ENCODE measurements at regions not wholly inside any gene's neighbourhood (a gene's known extent, or its start where the extent isn't known, plus 50 kb on each side); places are given as distances from the start of the nearest gene placed in this dataset.
"Not testable (repeated sequence)": the region's sequence is repeated elsewhere in the genome, so short reads cannot be mapped to it uniquely, and the experiment has no call there.

DNA sequence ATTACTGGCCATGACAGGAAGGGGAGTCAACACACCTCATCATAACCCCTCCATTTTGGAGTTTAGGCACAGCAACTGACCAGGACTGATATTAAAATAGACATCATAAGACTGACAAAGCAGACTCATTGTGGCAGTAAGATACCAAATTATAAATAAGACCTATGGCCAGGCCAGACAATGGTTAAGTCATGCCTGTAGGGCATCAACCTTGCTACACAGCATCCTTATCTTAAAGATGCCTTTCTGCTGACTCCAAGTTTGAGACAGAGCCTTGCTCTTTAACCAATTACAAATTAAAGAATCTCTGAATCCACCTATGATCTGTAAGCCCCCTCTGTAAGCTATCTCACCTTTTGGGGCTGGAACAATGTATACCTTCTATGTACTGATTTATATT, 65.5 kb downstream of the VCX2 start:
- DNase-seq (ENCODE audit: low spot score) = no peak

DNA sequence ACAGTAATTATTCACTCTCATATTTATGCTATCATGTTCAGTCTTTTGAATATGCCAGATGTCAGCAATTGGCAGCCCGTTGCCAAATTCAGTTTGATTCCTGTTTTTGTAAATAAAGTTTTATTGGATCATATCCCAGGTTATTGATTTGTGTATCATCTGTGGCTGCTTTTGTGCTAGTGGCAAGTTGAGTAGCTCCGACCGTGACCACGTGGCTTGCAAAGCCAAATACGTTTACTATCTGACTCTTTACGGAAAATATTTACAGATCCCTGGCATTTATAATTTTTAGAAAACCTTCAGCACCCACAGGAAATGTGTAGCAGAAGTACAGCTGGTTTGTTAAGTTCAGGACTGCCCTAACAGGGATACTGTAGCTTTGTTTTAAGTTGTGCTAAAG, 67.4 kb downstream of the VCX2 start:
- no peak for DNase-seq (ENCODE audit: low spot score)

DNA sequence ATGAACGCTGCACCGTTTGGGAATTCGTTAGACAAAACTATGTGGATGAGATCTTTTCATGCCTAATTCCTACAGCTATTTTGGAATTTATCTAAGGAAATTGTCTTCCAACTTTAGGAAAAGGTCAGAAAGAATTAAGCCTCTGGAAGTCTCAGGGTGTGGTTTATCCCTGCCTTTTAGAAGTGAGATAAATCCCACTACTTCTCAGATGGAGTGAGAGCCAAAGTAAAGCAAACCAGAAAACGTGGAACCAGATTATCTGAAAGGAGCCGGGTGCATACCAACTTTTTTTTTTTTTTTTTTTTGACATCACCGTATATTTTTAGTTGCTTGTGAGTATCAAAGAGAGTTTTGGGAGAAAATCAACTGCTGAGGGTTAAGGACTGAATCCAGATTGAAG, 79.6 kb downstream of the VCX2 start:
- no peak for DNase-seq (ENCODE audit: low spot score)

DNA sequence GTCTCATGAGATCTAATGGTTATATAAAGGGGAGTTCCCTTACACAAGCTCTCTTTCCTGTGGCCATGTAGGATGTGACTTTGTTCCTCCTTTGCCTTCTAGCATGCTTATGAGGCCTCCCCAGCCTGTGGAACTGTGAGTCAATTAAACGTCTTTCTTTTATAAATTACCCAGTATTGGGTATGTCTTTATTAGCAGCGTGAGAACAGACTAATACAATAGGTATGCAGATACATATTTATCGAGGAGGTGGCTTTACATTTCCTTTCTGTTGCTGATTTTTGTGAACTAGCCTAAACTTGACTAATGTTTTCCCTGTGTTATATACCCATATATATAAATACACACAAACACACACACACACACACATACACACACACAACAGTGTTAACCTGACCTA, 80.2 kb downstream of the VCX2 start:
- no peak for DNase-seq (ENCODE audit: low spot score)

DNA sequence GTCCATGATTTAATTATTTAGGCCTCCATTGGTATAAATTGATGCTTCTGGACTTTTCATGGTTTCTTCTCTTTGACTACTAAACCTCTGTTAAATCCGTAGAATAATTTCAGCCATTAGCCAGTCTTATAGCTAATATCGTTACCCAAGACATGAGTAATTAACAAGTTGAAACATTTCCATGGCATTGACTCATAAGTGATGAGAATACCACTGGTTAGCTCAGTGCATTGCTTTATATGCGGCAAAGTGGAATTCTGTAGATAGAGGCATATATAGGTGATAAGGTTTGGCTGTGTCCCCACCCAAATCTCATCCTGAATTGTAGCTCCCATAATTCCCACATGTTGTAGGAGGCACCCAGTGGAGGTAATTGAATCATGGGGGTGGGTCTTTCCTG, 80.6 kb downstream of the VCX2 start:
- no peak for DNase-seq (ENCODE audit: low spot score)

DNA sequence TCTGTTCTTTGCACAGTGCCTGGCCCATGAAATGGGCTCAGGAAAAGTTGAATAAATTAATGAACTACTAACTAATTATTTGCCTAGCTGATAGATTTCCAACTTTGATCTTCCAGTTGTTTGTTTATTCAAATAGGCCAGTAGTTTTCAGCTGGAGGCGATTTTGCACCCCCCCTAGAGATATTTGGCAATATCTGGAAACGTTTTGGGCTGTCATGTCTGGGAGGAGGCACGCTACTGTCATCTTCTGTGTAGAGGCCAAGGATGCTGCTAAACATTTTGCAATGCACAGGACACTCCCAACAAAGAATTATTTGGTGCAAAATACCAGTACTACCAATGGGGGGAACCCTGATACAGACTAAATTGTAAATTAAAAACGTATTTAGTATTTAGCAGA, 81.9 kb downstream of the VCX2 start:
- DNase-seq (ENCODE audit: low spot score) = no peak

DNA sequence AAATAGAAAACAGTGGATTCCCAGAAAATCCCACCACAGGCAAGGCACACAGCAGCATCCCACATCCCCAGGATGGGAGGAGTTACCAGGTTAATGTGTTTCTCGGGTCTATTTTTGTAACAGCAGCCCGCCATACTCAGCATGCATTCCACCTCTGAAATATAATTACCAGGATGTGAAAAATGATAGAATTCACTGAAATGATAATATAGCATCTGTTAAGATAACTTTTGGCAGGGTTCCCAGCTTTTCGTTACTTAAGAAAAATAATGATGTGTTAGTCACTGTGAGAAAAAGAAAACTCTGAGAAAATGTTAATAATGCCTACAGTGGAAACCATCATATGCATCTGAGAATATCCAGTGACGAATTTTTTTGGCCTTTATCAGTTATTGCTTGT, 87.1 kb downstream of the VCX2 start:
- DNase-seq (ENCODE audit: low spot score) = no peak

DNA sequence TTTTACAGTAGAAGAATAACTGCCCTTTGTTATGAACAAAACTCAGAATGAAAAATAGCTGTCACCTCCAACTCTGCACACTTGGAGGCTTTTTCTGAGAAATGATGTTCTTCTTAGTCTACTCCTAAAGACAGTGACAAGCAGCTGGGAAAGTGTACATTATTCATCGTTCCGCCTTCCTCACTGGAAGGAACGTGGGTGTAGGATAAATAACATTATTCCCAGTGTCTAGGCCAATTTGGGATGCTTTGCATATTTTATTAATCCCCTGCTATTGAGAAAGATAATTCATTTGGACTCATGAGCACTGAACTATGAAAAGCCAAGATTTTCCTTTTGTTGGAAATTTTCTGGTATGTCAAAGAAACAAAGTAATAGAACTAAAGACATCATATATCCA, 87.8 kb downstream of the VCX2 start:
- DNase-seq (ENCODE audit: low spot score) = no peak

DNA sequence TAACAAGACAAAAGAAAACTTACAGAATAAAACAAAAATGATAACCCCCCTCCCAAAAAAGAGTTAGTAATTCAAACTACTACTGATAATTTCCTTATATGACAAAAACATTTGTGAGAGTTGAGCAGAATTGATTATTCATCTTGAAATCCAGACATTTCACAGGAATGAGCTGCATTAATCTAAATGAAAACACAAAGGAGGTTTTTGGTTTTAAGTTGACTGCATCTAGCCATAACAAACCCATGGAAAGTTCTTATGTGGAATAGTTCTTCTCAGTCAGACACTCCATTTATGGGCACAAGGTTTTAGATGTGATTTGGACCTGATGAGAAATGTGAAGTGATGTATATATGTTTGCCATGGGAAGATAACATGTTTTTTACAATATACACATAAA, 95.4 kb downstream of the VCX2 start:
- DNase-seq (ENCODE audit: low spot score) = no peak

DNA sequence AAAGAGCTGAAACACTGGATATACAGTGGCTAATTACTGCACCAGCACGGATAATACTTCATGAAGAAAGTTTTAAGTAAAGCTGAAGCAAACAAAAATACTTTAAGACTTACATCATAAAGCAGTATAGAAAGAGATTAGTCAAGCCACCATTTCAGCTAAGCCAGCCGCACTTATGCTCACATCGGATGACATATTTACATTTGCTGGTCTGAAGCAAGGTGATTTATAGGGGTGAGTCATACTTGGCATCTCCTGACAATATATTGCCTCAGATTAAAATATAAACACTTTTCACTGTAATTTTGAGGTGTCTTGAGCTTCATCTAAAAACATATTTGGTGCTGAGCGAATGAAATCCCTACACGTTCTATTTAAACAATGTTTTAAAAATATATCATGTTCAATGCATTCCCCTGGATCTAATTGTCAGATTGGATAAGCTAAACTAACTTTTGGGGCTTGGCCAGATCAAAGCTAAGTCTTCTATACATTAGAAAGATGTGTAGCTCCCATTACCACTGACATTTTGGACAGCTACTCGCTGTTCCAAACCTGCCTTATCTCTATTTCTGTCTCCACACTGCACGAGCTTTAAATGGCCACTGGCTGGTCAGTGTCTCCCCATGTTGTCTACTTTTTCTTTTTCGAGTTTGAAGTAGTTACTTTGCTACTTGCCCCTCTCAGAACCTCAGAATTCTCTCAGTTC, 103.2 kb downstream of the VCX2 start:
- peak; percentile 51 for DNase-seq (ENCODE audit: low spot score)

DNA sequence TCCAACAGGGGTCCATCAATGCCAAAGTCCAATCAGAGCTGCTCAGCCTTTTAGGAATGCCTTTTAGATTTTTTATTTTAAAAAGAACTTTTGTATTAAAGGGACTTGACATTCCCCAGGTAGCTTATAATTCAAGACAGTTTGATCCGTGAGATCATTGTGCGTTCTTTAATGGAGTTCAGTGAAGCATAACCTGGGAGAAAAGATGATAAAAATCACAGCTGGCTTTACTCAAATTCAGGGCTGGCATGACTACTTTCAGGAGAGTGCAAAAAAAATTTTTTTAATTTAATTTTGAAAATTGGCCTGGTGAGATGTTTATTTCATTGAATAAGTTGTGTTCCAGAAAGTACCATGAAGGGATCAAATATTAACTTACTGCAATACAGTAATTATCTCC, 118.2 kb downstream of the VCX2 start:
- no peak for DNase-seq (ENCODE audit: low spot score)

DNA sequence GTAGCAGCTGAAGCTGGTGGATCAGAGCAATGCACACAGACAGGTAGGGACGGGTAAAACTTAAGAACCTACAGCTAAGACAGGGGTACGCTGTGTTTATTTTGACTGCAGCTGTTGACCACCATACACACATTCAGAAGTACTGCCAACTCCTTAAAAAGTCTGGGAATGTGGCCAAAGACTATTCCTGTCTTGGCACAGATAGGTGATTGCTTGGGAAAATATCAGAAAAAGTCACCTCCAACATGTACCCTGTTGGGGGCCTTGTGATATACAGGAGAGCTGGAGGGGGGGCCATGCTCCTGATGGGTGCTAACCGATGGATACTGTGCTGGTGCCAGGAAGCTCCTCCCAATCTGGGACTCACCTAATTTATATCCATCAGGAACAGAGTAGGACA, 121.2 kb downstream of the VCX2 start:
- DNase-seq (ENCODE audit: low spot score) = no peak

DNA sequence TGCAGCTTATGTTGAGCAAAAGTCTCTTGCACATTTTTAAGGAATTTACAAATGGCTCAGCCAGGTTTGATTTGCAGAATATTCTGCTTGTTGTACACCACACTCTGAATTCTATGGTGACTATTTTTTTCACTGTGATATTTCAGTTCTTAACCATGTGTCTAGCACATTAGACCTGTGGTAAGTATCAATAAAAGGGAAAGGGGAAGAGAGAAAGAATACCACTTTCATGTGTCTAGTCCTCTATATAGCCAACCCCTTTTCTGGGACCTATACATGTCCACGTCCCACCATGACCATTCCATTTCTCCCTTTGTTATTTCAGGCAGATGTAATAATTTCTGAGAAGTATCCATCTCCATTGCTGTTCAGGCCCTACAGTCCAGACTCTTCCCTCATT, 121.3 kb upstream of the PNPLA4 start:
- no peak for DNase-seq (ENCODE audit: low spot score)

DNA sequence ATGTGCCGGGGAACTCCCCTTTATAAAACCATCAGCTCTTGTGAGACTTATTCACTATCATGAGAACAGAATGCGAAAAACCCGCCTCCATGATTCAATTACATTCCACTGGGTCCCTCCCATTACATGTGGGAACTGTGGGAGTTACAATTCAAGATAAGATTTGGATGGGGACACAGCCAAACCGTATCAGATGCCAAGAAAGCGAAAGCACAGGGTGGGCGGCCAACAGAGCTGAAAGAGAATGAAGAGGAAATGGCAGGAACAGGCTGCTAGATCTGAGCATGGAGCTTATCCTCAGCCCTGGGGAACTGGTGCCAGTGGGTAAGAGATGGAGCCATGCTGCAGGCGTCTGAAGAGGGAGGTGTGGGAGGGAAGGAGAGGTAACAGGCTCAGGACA, 117.7 kb upstream of the PNPLA4 start:
- no peak for DNase-seq (ENCODE audit: low spot score)

DNA sequence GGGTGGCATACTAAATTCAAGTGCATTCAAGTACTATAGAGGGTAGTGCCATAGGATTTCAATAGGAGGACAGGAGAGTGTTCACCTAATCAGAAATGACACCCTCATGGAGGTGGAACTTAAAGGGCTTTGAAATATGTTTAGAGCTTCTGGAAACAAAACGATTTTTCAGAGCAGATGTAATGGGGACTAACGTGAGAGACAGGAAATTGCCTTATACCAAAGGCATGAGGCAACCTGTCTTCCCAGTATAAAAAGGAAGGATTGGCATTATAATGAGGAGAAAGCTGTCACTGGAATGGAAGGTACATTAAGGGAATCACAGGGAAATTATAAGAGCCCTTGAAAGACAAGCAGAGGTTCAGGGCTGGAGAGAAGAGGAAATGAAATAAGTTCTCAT, 116.3 kb upstream of the PNPLA4 start:
- DNase-seq (ENCODE audit: low spot score) = no peak

DNA sequence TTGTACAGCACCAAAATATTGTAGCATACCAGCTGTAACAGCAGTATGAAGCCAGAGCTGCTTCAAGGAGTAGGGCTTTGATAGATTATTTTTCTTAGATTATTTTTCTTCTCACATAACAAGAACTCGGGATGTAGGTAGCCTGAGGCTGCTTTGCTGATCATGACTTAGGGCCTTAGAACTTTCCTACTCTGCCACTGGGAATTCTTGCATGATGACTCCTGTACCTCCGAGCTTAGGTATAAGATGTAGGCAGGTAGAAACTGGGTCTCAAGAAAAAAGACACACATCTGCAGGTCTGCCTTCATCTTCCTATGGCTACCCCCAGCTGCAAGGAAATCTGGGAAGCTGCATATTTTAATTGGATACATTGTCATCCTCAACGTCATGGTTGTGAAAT, 115.9 kb upstream of the PNPLA4 start:
- DNase-seq (ENCODE audit: low spot score) = no peak

DNA sequence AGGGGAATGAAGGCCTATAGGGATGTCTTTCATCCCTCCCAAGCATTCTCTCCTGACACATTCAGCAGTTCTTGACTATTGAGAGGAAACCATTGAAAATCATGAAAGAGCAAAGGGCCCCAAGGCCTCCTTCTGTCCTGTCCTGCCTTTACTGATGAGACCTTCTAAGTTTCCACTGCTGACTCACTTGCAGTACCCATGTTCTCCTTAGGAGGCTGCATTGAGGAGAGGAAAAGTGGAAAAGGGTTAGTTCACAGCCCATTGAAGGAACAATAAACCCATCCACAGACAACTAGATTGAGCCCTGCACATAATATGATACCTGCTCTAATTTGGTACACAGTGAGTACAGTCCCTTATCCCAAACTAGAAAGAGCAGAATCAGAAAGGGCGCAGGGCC, 115.1 kb upstream of the PNPLA4 start:
- DNase-seq (ENCODE audit: low spot score) = no peak

DNA sequence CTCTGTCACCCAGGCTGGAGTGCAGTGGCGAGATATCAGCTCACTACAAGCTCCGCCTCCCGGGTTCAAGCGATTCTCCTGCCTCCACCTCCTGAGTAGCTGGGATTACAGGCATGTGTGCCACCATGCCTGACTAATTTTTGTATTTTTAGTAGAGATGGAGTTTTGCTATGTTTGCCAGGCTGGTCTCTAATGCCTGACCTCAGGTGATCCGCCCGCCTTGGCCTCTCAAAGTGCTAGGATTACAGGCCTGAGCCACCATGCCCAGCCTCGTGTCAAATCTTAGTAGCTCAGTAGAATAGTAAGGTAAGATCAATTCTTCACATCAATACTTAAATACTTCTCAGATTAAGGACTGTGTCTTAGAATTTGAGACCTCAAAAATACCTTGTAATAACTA, 112.5 kb upstream of the PNPLA4 start:
- DNase-seq (ENCODE audit: low spot score) = not testable (repeated sequence)

DNA sequence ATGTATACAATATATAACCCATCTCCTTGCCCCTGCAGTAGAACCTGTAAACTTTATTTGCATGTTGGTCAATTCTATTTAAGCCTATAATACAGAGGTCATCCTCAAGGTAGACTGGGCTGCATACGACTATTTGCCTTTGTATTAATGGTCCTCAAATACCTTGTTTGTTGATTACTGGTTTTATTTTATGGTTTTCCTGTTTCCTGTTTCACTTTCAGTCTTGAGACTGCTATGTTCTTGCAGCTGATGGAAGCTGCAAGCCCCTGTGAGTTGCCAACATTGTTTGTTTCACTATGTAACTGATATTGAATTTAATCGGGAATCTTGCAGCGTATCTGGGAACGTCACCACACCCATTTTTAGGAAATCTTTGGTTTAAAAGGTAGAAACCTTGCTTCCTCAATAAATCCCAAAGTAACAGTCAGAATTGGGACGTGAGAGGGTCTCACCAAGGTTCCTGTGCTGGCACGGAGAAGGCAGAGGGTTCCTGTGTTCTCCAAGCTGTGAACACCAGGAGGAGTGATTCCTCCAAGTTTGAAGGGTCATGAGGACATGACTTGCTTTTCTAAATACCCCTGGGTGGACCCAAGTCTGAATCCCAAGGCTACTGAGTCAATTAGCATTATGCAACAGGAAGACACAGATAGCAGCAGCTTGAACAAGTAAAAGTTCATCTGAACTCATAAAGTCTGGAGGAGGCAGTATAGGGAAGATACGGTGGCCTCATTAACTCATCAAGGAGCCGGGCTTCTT, 110.6 kb upstream of the PNPLA4 start:
- DNase-seq (ENCODE audit: low spot score) = no peak

DNA sequence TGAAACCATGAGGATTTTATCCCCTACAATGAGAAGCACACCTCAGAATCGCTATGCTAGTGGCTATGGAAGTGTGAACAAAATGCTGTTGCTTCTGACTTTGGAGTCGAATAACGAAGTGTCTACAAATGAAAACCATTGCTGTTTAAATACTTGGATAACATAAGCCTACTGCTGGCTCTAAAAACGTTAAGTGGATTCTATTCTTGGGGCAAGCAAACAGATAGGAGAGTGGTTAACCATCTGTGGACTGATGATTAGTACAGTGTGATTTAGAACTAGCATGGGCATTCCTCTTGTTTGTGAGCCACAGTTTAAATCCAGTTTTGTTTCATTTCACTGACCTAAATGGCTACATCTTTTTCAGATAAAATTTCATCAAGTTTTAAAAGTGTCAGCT, 109.7 kb upstream of the PNPLA4 start:
- no peak for DNase-seq (ENCODE audit: low spot score)

DNA sequence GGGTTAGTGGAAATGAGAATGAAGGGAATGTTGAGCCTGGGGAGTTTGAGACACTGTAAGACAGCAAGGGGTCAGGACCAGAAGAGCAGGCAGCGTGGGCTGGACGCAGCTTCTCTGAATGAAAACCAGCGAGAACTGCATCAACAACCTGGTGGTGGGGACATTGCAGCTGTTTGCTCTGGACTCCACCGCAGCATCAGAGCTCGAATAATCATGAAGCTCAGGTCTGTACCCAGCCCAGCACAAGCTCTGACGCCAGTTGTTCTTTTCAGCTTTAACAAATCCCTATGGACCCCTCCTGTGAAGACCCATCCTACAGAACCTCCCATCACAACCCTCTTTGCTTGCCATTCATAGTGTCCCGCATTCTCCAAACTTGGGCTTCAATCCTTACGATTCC, 106.8 kb upstream of the PNPLA4 start:
- no peak for DNase-seq (ENCODE audit: low spot score)

DNA sequence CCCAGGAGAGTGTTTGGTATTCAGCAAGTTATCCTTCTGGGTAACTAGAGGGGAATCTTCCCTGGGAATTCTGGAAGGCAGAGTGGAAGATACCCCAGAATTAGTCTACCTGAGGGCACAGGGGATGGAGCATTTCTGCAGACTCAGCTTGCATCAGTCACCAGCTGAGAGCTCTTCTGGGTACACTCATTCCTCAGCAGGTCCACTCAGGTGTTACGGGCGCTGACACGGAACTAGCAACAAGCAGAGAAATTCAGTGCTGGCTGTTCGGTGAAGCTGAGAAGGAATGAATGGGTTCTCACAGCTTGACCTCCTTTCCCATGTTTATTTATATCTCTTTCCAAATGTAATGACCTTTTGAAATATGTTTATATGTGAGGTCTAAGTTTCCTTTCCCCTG, 106.0 kb upstream of the PNPLA4 start:
- no peak for DNase-seq (ENCODE audit: low spot score)

DNA sequence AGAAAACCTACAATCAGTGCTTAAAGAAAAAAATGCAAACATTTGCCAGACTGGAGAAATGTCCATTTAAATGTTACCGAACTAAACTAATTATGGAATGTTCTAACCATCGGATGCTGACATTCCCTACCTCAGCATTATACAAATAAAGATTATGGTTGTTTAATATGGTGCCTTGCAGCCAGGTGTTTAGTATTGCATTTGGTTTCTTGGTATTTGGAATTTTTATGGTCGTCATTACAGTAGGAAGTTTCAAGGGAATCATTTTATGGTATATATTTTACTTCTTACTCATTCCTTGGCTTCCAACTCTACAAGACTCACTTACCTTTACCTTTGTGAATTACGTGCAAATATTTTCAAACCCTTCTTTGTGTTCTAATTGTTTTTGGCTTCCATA, 103.1 kb upstream of the PNPLA4 start:
- DNase-seq (ENCODE audit: low spot score) = no peak

DNA sequence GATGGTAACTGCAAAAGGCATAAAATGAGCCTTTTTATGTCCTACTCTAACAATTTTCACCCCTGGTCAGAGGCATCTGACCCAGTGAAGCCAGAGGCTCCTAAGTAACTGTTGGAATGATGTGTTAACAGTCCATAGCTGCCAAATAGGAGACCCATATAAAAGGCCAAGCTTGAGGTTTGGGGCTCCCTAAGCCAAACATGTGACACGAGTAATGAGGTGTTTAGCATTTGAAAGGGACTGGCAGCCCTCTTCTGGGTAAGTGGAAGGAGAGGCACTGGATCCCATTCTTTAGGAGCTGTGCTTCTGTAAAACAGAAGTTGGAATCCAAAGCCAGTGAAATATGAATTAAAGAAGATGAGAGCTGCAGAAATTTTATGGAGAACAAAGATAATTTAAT, 100.6 kb upstream of the PNPLA4 start:
- no peak for DNase-seq (ENCODE audit: low spot score)

Data from LoVo (cell line).